ENCODE measurements at regions not wholly inside any gene's neighbourhood (a gene's known extent, or its start where the extent isn't known, plus 50 kb on each side); places are given as distances from the start of the nearest gene placed in this dataset.

GRCh38 chr6:146908786-146909185 is 295.4 kb upstream of the STXBP5 start:
- intact Hi-C loops (cut with micrococcal nuclease; ENCODE audit: unreplicated experiment): no loop called here
- H3K4me1 ChIP-seq (ENCODE audit: control insufficient read depth, insufficient read depth, low read length): peaks cover 47% of the 10 kb centered on the region
- no peak for DNase-seq (ENCODE audit: low read depth, low spot score)
- POLR2A ChIA-PET: no interaction called here
- peak overlapping the region; percentile 99; the same call in 1 of the 2 replicates for H3K27ac ChIP-seq (ENCODE audit: low read length)
- H3K9me3 ChIP-seq (ENCODE audit: control insufficient read depth, insufficient read depth, low read depth, low read length): peaks cover 4% of the 10 kb centered on the region; the same call in 1 of the 2 replicates
- no peak overlapping the region for H3K4me3 ChIP-seq (ENCODE audit: low read depth in 2 of 2, low read length in 2 of 2)
- no peaks in the 10 kb centered on the region for H3K36me3 ChIP-seq (ENCODE audit: control insufficient read depth, insufficient read depth, low read length)
- no peak for ATAC-seq
- CTCF ChIA-PET: no interaction called here
- TF ChIP-seq REST (IDR thresholded peaks at IDR 0.05; ENCODE audit: insufficient read depth in 1 of 2, low read depth in 2 of 2, low read length in 1 of 2) (no peak), SIN3A (IDR thresholded peaks at IDR 0.05; ENCODE audit: borderline replicate concordance, insufficient read depth, low read depth, low read length) (no peak), CTCF (IDR thresholded peaks at IDR 0.05) (no peak), POLR2AphosphoS5 (IDR thresholded peaks at IDR 0.05; ENCODE audit: low read depth, low read length) (no peak), TCF7L2 (IDR thresholded peaks at IDR 0.05; ENCODE audit: low read depth, low read length) (no peak)
- BruUV-seq (replicated peaks): no TSS peak
- H3K27me3 ChIP-seq (ENCODE audit: control insufficient read depth, insufficient read depth, low read length): no peaks in the 10 kb centered on the region
- in situ Hi-C loops (cut with HindIII; ENCODE audit: low pct_unique_long_range_greater_than_20kb, low sequenced_read_pairs): no loop called here

DNA sequence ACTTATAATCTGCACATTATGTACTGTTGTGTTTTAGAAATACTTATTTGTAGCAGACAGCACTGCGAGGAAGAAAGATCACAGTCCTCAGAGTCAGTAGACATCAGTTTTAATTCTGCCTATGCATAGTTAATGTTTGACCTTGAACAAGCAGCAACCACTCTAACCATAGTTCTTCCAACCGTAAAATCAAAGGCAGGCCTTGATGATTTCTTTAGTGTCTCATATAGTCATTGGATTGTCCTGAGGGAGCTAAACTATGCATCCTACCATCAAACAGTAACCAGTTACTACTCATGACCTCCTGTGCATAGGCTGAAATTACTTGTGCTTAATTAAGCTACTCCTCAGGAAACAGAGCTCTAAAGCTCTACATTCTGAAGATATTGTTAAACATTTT is 294.8 kb upstream of the STXBP5 start:
- DNase-seq (ENCODE audit: low read depth, low spot score) (no peak), ATAC-seq (no peak)
- no TSS peak for BruUV-seq (replicated peaks)
- in situ Hi-C loops (cut with HindIII; ENCODE audit: low pct_unique_long_range_greater_than_20kb, low sequenced_read_pairs) (no loop called here), intact Hi-C loops (cut with micrococcal nuclease; ENCODE audit: unreplicated experiment) (no loop called here)
- Histone ChIP-seq H3K4me3 (ENCODE audit: low read depth in 2 of 2, low read length in 2 of 2) (no peak overlapping the region), H3K36me3 (ENCODE audit: control insufficient read depth, insufficient read depth, low read length) (no peaks in the 10 kb centered on the region), H3K27me3 (ENCODE audit: control insufficient read depth, insufficient read depth, low read length) (no peaks in the 10 kb centered on the region), H3K9me3 (ENCODE audit: control insufficient read depth, insufficient read depth, low read depth, low read length) (peaks cover 4% of the 10 kb centered on the region; the same call in 1 of the 2 replicates), H3K27ac (ENCODE audit: low read length) (peak overlapping the region; percentile 99), H3K4me1 (ENCODE audit: control insufficient read depth, insufficient read depth, low read length) (peaks cover 49% of the 10 kb centered on the region)
- ChIA-PET CTCF (no interaction called here), POLR2A (no interaction called here)
- TF ChIP-seq SIN3A (IDR thresholded peaks at IDR 0.05; ENCODE audit: borderline replicate concordance, insufficient read depth, low read depth, low read length) (no peak), REST (IDR thresholded peaks at IDR 0.05; ENCODE audit: insufficient read depth in 1 of 2, low read depth in 2 of 2, low read length in 1 of 2) (no peak)
